H1 (cell line): ENCODE measurements at regions not wholly inside any gene's neighbourhood (a gene's known extent, or its start where the extent isn't known, plus 50 kb on each side); places are given as distances from the start of the nearest gene placed in this dataset.

Experiments
- EZH2 ChIP-seq: fragments of 200-600 bp; sonication (generic); IDR thresholded peaks from 2 replicates; pipeline ENCODE4 v1.7.1; 2012; ENCODE audit warnings: low read depth, mild to moderate bottlenecking, moderate library complexity, low read length, inconsistent platforms; ENCODE audit not compliant: severe bottlenecking
- NANOG ChIP-seq: IDR thresholded peaks from 2 replicates; pipeline ENCODE4 v1.6.1; 2011; ENCODE audit warnings: low read length, low read depth, mild to moderate bottlenecking, inconsistent platforms; ENCODE audit not compliant: insufficient read depth, poor library complexity, severe bottlenecking

DNA sequence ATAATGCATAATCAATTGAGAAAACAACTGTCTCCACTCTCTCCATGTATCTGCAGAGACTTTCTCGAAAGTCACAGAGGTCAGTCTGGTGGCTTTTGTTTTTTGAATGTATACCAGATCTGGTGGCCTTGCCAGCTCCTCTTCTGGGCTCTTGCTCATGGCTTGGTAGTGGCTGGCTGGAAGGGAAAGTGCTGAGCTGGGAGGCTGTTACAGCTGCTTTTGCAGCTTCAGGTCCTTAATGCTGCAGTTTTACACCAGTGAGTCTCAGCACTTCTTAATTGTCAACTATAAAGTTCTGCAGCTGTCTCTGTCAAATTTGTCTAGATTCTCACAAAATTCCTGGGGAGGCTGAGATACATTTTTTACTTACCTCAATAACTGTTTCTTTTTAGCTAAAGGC is 390.0 kb downstream of the GRXCR1 start (continued):
- TF ChIP-seq NANOG (no peak), EZH2 (no peak)
- TF ChIP-seq, all 59 proteins: peak for 0
